ENCODE measurements at regions not wholly inside any gene's neighbourhood (a gene's known extent, or its start where the extent isn't known, plus 50 kb on each side); places are given as distances from the start of the nearest gene placed in this dataset.

GRCh38 chr13:49853535-49853934 lies 61.1 kb upstream of the KPNA3 start:
- TF ChIP-seq EZH2 (IDR thresholded peaks at IDR 0.05; ENCODE audit: low read depth) (no peak), CTCF (conservative IDR thresholded peaks at IDR 0.05) (no peak)
